CMK (cell line): ENCODE measurements at regions not wholly inside any gene's neighbourhood (a gene's known extent, or its start where the extent isn't known, plus 50 kb on each side); places are given as distances from the start of the nearest gene placed in this dataset.

ENCODE experiments used
- DNase-seq: peaks from one replicate; pipeline ENCODE4 v3.0.0-alpha.2; 2010; ENCODE audit warnings: low read depth

- DNase-seq: no peak
Measured at GRCh38 chr1:10897981-10898728, 101.7 kb upstream of the CASZ1 start.

DNA sequence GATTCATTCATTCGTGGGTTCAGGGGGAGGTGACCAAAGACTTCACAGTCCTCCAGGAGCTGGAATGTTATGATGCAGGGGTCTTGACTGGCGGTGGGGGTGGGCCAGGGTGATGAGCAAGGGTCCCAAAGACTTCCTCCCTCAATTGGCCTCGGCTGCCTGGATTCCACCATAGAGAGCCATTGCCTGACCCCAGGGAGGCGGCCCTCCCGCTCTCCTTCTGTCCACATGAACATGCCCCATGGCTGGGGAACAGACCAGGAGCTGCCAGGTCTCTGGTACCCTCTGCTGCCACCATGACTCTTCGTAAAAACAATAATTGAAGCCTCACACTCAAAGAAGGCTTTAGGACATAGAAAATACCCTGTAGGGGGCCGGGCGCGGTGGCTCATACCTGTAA is 102.5 kb upstream of the CASZ1 start:
- no peak for DNase-seq

GRCh38 chr1:10899490-10900250 is 103.2 kb upstream of the CASZ1 start:
- no peak for DNase-seq

- no peak for DNase-seq
Measured at GRCh38 chr1:10900251-10900651, 103.8 kb upstream of the CASZ1 start.

DNA sequence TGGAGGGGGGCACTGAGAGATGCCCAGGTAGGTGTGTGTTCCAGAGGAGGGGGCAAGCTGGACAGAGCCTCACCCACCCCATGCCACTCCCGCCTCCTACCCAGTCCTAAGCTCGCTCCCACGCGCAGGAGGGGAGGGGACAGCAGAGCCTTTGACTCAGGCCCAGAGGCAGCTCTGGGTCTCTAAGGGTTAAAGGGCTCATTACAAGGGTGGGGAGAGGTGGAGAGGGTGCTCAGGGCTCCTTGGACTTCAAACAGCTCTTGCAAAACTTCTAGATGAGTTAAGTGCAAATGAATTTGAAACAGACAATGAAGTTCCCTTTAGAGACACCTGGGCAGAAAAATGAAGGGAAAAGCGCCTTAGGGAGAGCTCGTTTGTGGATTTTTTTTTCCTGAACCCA is 104.2 kb upstream of the CASZ1 start:
- DNase-seq: no peak

DNA sequence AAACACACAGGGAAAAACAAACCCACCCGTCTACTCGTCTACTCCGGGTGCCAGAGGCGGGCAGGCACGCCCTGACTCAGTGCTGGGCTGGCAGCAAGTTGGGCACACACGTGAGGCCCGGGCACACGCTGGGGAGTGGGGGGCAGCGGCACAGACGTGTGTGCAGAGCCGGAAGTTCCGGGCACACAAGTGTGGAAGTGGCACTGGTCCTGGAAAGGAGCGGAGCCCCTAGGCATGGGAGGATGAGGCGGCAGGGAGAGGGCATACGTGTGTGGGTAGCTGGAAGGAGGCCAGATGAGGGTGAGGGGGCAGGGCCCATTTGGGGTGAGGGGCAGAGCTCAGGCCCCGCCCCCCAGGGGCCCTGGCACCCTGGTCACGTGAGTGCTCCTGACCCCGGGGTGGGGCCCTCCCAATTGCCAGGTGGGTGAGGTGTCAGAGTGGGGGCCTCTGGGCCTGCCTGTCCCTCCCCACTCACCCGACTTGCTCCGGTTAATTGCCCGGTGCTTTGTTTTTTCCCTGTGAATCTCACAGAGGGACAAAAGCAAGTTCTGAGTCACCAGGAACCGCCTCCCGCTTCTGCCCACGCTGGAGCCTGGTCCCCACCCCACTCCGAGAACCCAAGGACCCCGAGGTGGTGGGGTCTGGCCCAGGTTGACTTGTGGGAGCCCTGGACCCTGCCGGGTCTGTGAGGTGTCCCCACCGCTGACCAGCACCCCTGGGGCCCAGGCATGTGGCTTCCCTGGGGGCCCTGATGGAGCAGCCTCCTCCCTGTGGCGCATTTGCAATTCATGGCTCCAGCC is 104.8 kb upstream of the CASZ1 start:
- DNase-seq: no peak

DNA sequence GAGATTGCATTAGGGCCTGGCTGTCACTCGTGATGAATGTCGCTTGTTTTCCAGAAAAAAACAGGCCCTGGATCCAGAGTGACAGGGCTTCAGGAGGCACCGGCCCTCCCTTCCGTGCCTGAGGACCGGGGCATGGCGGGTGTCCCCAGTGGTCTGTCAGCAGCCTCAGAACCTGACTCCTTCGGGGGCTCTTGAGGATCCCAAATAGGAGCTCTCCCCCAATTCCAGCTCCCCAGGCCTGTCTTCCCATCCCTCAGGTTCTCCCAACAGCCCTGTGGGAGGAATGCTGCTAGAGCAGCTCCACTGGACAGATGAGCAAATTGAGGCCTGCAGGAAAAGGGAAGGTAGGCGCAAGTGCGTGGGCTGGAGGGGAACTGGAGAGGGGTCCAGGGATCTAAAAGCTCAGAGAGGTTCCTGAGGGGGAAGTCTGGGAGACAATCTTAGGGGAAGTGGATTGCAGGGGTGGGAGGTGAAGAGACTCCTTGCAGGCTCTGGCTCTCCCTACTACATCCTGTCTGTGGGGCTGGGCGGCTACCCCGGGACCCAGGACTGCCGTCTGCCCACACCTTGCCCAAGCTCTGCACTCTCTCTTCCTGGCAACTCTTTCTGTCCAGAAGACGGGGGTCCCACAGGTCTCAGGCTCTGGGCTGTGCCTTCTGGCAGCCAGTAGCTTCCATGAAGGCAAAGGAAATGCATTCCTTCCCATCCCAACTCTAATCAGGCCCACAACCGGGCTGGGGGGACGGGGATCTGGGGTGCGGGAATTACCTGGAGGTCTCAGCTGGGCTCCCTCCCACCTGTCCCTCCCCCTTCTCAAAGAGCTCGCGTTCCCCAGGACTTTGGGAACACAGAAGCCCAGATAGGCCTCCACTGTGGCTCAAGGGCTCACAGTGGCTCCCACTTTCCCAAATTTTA is 105.7 kb upstream of the CASZ1 start:
- DNase-seq: no peak

GRCh38 chr1:10903421-10903820 is 107.0 kb upstream of the CASZ1 start:
- no peak for DNase-seq

DNA sequence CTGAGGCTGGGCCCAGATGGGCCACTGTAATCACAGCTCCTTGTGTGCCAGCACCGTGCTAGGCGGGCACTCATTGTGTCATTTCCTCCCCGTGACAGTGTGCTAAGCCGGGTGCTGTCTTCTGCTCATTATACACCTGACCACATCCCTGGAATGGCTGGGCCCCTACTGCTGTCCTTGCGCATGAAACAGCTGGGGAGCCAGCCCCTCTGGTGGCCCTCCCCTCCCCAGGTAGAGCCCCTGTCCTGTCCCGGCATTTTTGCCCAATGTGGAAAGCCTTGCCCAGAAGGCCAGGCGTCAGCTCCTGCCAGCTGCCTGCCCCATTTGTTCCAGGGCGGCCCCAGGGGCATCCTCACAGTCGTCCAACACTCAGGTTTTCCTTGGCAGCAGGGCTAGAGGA is 107.4 kb upstream of the CASZ1 start:
- no peak for DNase-seq

DNA sequence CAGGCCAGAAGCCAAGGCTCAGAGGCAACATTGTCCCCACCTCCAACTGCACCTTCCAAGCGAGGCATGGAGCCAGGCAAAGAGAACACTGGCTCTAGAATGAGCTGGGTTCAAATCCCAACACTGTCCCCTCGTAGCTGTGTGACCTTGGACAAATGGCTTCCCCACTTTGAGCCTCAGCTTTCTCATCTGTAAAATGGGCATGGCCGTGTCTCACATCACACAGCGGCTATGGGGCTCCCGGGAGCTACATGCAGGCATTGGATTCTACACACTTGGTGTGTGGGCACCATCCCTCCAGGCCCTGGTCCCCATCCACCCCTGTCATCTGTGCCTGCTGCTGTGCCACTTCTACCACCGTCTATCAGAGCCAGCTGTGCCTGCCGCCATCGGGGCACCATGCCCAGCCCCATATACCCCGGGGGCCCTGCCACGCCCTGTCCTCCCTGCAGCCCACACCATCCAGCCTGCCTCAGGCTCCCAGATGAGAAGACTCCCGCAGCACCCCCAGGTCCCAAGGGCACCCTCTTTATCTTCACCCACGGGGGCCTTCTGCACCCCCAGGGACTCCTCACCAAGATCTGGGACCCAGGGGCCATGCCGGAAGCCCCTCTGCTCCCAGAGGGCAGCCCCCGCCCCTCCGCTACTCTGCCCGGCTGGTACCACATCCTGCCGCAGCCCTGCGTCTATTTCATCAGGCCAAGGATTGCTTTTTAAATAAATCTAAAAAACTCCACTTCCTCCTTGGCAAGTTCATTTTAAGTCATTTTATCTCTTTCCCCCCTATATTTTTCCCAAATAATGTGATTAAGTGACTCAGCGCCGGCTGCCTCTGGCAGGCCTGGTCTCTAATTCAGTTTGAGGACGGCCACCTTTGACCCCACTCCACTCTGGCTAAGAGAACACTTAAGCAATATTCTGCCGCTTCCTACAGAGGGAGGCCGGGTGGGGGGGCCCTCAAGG is 107.8 kb upstream of the TARDBP start:
- no peak for DNase-seq

DNA sequence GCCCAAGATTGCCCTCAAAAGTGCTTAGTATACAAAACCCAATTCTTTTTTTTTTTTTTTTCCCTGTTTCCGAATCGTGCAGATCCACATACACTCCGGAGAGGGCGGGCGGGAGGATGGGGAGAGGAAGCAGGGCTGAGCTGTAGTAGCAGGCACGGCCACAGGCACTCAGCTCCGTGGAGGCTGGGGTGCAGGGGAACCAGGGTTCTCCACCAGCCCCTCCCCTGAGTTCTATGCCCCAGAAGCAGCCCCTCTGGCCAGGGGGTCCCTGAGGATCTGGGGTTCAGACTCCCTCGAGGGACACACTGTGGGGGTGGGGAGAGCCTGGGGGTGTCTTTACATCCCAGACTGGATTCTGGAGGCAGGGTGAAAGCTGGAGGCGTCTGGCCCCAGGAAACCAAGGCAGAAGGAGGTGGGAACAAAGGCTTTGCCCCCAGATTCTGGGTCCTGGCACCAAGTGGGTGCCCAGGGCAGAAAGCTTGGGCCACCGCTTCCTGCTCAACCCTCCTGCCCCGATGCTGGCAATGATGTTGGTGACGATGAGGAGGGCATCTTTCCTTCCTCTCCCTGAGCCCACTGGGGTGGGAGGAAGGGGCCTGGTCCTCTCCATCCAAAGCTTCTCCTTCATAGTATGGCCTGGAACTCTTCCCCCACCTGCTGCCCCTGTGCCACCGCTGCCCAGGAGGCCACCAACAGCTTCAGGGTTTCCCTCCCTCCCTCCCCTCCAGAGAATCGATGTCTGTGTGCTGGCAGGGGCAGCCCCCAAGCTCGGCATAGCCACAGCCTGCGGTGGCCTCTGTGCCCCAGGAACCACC is 106.4 kb upstream of the TARDBP start:
- DNase-seq: no peak

GRCh38 chr1:10906866-10907519 is 105.5 kb upstream of the TARDBP start:
- no peak for DNase-seq

GRCh38 chr1:10908266-10908665 is 104.2 kb upstream of the TARDBP start:
- no peak for DNase-seq

DNA sequence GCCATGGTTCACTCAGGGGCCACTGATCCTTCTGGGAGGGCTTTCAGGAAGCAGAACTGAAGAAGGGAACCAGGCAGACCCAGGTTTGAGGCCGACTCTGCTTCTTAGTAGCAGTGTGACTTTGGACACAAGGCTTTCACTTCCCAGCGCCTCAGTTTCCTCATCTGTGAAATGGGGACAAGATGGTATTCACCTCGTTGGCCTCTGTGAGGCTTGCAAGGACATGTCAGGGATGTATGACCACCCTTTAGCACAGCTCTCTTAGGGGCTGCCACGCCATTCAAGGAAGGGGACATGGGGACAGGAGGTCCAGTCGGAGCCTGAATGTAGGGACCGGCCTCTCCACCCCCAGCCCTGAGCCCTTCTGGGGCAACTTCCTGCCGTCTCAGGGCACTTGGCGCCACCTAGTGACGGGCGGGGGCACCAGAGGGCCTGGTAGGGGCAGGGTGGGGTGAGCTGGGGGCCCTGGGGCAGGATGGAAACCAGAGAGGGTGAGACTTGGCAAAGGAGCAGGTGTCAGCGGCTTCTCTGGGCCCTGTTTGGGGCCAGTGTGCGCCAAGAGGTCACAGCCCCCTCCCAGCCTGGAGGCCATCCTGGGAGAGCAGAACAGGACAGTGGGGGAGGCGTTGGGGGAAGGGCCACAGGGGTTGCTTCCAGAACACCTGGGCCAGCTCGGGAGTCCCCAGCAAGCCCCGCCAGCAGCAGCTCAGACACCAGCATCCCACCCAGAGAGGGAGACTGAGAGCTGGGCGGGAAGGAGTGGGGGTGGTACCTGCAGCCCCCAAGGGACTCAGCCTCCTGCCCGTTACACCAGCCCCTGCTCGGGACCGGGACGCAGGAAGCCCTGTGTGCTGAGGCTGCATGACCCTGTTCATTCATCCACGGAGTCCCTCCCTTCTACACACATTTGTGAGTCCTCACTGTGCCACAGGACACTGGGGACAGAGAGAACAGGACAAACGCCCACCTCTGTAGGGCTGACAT is 102.5 kb upstream of the TARDBP start:
- DNase-seq: no peak

GRCh38 chr1:10910681-10911489 is 101.6 kb upstream of the TARDBP start:
- no peak for DNase-seq

DNA sequence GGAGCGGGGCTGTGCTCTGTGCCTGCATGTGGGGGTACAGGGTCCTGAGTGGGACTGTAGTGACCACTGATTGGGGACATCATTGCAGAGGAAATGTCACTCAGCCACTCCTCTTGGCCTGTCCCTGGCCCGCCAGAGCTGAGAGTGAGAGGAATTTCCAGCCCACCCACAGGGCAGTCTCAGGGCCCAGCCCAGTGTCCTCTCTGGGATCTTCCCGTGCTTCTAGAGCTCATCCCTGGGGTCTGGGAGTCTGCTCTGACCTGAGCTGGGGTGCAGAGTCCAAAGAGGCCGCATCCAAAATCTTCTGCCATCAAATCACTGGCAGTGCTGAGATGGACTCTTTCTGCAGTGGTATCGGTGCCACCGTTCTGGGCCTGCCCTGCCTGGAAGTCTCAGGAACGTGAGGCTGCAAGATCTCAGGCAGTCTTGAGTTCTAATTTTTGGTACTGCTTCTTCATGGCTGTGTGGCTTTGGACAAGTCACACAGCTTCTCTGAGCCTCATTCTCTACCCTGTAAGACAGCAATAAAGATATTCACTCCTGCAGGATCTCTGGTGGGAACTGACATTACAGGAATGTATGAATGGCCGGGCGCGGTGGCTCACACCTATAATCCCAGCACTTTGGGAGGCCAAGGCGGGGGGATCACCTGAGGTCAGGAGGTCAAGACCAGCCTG is 100.8 kb upstream of the TARDBP start:
- no peak for DNase-seq
